Esophagus squamous epithelium (tissue), 5 donors: ENCODE measurements at regions not wholly inside any gene's neighbourhood (a gene's known extent, or its start where the extent isn't known, plus 50 kb on each side); places are given as distances from the start of the nearest gene placed in this dataset.

ENCODE experiments used
- DNase-seq: peaks from one replicate; lab custom pipeline; 2025; lab: John Stamatoyannopoulos, UW
- H3K27ac ChIP-seq, 4 donors: fragments of 200-600 bp; sonication (generic); one replicate each; pipeline ENCODE4 v1.5.1; 2016 to 2019; ENCODE audit warnings: mild to moderate bottlenecking in 1 of 4
- H3K27me3 ChIP-seq, 4 donors: fragments of 200-600 bp; sonication (generic); 1 replicate in 3 of 4; 2 replicates in 1 of 4; pipeline versions ENCODE4 v1.5.1 to v1.6.0; 2017 to 2021; ENCODE audit warnings: antibody characterized with exemption in 1 of 4
- H3K36me3 ChIP-seq, 3 donors: fragments of 200-600 bp; sonication (generic); one replicate each; pipeline ENCODE4 v1.5.1; 2016 to 2019
- H3K4me1 ChIP-seq, 3 donors: fragments of 200-600 bp; sonication (generic); one replicate each; pipeline ENCODE4 v1.5.1; 2017 to 2019
- H3K4me3 ChIP-seq, 4 donors: fragments of 200-600 bp; sonication (generic); 1 replicate in 3 of 4; 2 replicates in 1 of 4; pipeline ENCODE4 v1.5.1; 2016 to 2019; ENCODE audit warnings: mild to moderate bottlenecking in 2 of 4, moderate library complexity in 1 of 4
- H3K9me3 ChIP-seq, 3 donors: fragments of 200-600 bp; sonication (generic); one replicate each; pipeline ENCODE4 v1.5.1; 2016 to 2019
- POLR2A ChIP-seq, 4 donors: fragments of 450-650 bp; IDR thresholded peaks; one replicate each; pipeline ENCODE4 v1.6.1; 2017; ENCODE audit warnings: antibody characterized with exemption in 4 of 4, mild to moderate bottlenecking in 4 of 4, moderate library complexity in 3 of 4
- WGBS, 2 donors: methylation state at CpG; one replicate each; pipeline ENCODE4 v1.1.5; 2018; 5-methylcytosine and 5-hydroxymethylcytosine counted together
- intact Hi-C: fragments of 100-400 bp; cut with DNase I; formaldehyde crosslinking; loops from one replicate; pipeline ENCODE4 v1.15.0; 2022
- TF ChIP-seq, protein P1 (sequence below), 6 experiments: fragments of 450-650 bp in 4 of 6; fragments of 200-600 bp in 2 of 6; sonication (generic) in 2 of 6; IDR thresholded peaks; one replicate each; pipeline ENCODE4 v1.5.1; 2016 to 2019; ENCODE audit warnings: antibody characterized with exemption in 6 of 6, mild to moderate bottlenecking in 4 of 6, moderate library complexity in 4 of 6
- donor health status: DM: yes; HTN: yes; CAD: no.

DNA sequence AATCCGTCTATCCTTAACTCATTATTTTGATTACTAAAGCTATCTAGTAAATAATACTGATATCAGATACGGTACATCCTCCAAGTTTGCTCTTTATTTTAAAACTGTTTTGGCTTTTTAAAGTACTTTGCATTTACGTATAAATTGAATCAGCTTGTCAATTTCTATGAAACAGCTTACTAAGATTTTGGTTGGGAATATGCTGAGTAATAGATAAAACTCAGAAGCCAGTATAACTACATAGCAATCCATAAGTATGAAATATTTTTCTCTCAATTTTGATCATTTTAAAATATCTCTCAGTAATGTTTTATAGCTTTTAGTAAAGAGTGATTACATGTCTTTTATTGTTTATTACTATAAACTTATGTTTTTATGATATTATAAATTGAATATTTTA is 116.2 kb upstream of the SOX11 start:
- Histone ChIP-seq H3K27me3 (no peaks in the 10 kb centered on the region), H3K9me3 (no peaks in the 10 kb centered on the region), H3K4me1 (no peaks in the 10 kb centered on the region), H3K36me3 (no peaks in the 10 kb centered on the region), H3K4me3 (no peak overlapping the region), H3K27ac (no peak overlapping the region)
- DNase-seq: no peak
- TF ChIP-seq, protein P1, sequence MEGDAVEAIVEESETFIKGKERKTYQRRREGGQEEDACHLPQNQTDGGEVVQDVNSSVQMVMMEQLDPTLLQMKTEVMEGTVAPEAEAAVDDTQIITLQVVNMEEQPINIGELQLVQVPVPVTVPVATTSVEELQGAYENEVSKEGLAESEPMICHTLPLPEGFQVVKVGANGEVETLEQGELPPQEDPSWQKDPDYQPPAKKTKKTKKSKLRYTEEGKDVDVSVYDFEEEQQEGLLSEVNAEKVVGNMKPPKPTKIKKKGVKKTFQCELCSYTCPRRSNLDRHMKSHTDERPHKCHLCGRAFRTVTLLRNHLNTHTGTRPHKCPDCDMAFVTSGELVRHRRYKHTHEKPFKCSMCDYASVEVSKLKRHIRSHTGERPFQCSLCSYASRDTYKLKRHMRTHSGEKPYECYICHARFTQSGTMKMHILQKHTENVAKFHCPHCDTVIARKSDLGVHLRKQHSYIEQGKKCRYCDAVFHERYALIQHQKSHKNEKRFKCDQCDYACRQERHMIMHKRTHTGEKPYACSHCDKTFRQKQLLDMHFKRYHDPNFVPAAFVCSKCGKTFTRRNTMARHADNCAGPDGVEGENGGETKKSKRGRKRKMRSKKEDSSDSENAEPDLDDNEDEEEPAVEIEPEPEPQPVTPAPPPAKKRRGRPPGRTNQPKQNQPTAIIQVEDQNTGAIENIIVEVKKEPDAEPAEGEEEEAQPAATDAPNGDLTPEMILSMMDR (IDR thresholded peaks at IDR 0.05): no peak
- no peak for TF ChIP-seq POLR2A (IDR thresholded peaks at IDR 0.05)
- intact Hi-C loops: no loop called here
- 74 to 88% methylated on average over 3 of the region's 3 CpGs for WGBS, 2 donors

DNA sequence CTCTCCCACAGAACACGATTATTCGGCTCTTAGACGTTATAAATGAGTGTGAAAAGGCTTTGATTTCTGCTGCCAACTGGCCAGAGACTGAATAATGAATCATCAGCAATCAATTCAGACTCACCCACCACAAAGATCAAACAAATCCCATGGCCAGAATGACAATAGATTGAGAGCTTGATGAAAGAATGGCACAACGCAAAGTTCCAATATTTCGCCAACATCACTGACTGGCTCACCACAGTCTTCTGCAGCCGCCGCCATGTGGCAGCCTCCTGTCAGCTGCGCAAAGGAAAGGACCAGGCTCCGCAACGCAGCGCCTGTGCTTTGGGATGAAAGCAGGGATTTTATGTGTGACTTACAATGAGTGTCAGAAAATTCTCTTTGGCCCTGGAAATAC is 104.4 kb upstream of the SOX11 start:
- no peaks in the 10 kb centered on the region for H3K9me3 ChIP-seq
- H3K4me3 ChIP-seq: no peak overlapping the region
- DNase-seq: no peak
- no peaks in the 10 kb centered on the region for H3K36me3 ChIP-seq
- no peaks in the 10 kb centered on the region for H3K27me3 ChIP-seq
- 78 to 82% methylated on average over 11 of the region's 11 CpGs for WGBS, 2 donors
- no peak for TF ChIP-seq POLR2A (IDR thresholded peaks at IDR 0.05)
- TF ChIP-seq, protein P1 (IDR thresholded peaks at IDR 0.05): no peak
- H3K27ac ChIP-seq: no peak overlapping the region
- H3K4me1 ChIP-seq: no peaks in the 10 kb centered on the region
- intact Hi-C loops: no loop called here

DNA sequence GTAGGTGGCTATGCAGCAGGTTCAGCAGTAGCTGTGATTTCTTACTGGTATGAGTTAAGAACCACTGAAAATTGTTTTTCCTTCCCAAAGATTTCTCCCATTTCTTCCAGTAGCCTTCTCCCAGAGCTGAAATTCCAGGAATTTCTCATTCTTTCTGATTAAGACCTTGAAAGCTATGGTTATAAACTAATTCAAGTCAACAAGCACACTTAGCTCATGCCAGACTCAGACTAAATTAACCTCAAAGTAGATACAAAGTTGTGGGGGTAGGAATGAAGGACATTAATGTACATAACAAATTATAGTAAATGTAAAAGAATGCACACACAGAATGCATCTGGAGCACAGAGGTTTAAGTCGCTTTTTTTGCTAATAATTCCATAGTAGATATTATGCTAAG is 103.6 kb upstream of the SOX11 start:
- H3K27ac ChIP-seq: no peak overlapping the region
- H3K36me3 ChIP-seq: no peaks in the 10 kb centered on the region
- H3K4me3 ChIP-seq: no peak overlapping the region
- no peaks in the 10 kb centered on the region for H3K4me1 ChIP-seq
- intact Hi-C loops: no loop called here
- DNase-seq: no peak
- WGBS, 2 donors: 63 to 71% methylated on average over 1 of the region's 1 CpG
- TF ChIP-seq POLR2A (IDR thresholded peaks at IDR 0.05): no peak
- TF ChIP-seq, protein P1 (IDR thresholded peaks at IDR 0.05): no peak
- no peaks in the 10 kb centered on the region for H3K27me3 ChIP-seq
- H3K9me3 ChIP-seq: no peaks in the 10 kb centered on the region

DNA sequence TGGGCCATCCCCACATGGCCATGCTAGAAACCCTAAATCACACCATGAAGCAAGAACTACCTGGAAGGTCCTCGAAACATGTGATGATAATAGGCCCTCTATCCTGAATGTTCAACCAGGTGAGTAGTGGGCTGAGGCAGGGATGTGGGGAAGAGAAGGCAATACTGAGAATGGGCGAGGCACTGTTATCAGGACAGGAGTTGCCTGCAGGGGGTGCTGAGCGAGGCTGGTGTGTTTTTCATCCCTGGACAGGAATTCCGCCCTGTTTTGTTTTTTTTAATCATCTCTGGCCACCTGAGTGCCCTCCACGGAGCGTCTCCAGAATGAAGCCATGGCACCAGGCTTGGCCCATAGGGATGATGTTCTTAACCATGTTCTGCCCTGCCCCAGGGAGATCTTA is 103.0 kb upstream of the SOX11 start:
- no peaks in the 10 kb centered on the region for H3K9me3 ChIP-seq
- DNase-seq: no peak
- H3K27ac ChIP-seq: no peak overlapping the region
- 60 to 63% methylated on average over 6 of the region's 6 CpGs for WGBS, 2 donors
- no peaks in the 10 kb centered on the region for H3K36me3 ChIP-seq
- no peaks in the 10 kb centered on the region for H3K4me1 ChIP-seq
- H3K4me3 ChIP-seq: no peak overlapping the region
- H3K27me3 ChIP-seq: no peaks in the 10 kb centered on the region
- intact Hi-C loops: no loop called here
- no peak for TF ChIP-seq POLR2A (IDR thresholded peaks at IDR 0.05)
- TF ChIP-seq, protein P1 (IDR thresholded peaks at IDR 0.05): no peak

DNA sequence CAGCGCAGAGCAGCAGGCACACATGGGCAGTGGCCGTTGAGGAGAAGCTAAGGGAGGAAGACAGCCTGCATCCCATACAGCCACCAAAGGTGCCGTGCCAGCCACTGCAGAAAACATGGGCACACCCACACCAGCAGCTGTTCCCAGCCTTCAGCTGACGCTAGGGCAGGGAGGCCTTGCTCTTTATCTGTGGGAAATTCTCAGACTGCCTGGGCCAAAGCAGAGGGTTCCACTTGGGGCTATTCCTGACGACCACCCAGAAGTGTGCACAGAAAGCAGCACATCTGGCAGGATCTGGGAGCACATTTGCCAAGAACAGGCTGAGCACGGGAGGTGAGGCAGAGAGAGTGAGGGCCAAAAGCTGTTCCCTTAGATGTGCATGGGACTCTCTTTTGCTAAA is 101.3 kb upstream of the SOX11 start:
- intact Hi-C loops: no loop called here
- no peaks in the 10 kb centered on the region for H3K36me3 ChIP-seq
- TF ChIP-seq, protein P1 (IDR thresholded peaks at IDR 0.05): no peak
- no peak for TF ChIP-seq POLR2A (IDR thresholded peaks at IDR 0.05)
- 40 to 46% methylated on average over 1 to 2 of the region's 6 CpGs for WGBS, 2 donors
- H3K4me1 ChIP-seq: no peaks in the 10 kb centered on the region
- H3K9me3 ChIP-seq: no peaks in the 10 kb centered on the region
- H3K27me3 ChIP-seq: no peaks in the 10 kb centered on the region
- no peak overlapping the region for H3K27ac ChIP-seq
- no peak overlapping the region for H3K4me3 ChIP-seq
- no peak for DNase-seq
